ENCODE measurements at regions not wholly inside any gene's neighbourhood (a gene's known extent, or its start where the extent isn't known, plus 50 kb on each side); places are given as distances from the start of the nearest gene placed in this dataset.

- Mint-ChIP-seq H3K9me3 (ENCODE audit: unreplicated experiment) (peaks cover 2% of the 10 kb centered on the region), H3K27ac (ENCODE audit: unreplicated experiment) (no peak overlapping the region), H3K36me3 (ENCODE audit: low read depth, unreplicated experiment) (no peaks in the 10 kb centered on the region), H3K4me3 (ENCODE audit: unreplicated experiment) (no peak overlapping the region), H3K27me3 (ENCODE audit: low read depth, unreplicated experiment) (no peaks in the 10 kb centered on the region), H3K4me1 (ENCODE audit: low read depth, unreplicated experiment) (peaks cover 5% of the 10 kb centered on the region)
- Histone ChIP-seq H3K9ac (ENCODE audit: low read length) (no peak overlapping the region), H3K4me2 (ENCODE audit: low read length) (no peak overlapping the region), H4K20me1 (ENCODE audit: insufficient read depth, low read length) (no peaks in the 10 kb centered on the region), H3K4me1 (ENCODE audit: insufficient read depth, low read length) (peaks cover 9% of the 10 kb centered on the region), H3K27ac (ENCODE audit: low read depth, low read length) (no peak overlapping the region), H3K4me3 (ENCODE audit: insufficient read depth, low read depth, low read length) (no peak overlapping the region), H3K9me3 (ENCODE audit: insufficient read depth, low read depth, low read length) (no peaks in the 10 kb centered on the region), H2AFZ (ENCODE audit: low read depth, low read length) (no peak overlapping the region), H3K27me3 (ENCODE audit: insufficient read depth, low read length) (no peaks in the 10 kb centered on the region), H3K79me2 (ENCODE audit: insufficient read depth, low read length) (no peaks in the 10 kb centered on the region), H3K36me3 (ENCODE audit: insufficient read depth, low read length) (no peaks in the 10 kb centered on the region)
- FAIRE-seq (no peak), DNase-seq (ENCODE audit: low read depth) (no peak)
- TF ChIP-seq, protein P1, sequence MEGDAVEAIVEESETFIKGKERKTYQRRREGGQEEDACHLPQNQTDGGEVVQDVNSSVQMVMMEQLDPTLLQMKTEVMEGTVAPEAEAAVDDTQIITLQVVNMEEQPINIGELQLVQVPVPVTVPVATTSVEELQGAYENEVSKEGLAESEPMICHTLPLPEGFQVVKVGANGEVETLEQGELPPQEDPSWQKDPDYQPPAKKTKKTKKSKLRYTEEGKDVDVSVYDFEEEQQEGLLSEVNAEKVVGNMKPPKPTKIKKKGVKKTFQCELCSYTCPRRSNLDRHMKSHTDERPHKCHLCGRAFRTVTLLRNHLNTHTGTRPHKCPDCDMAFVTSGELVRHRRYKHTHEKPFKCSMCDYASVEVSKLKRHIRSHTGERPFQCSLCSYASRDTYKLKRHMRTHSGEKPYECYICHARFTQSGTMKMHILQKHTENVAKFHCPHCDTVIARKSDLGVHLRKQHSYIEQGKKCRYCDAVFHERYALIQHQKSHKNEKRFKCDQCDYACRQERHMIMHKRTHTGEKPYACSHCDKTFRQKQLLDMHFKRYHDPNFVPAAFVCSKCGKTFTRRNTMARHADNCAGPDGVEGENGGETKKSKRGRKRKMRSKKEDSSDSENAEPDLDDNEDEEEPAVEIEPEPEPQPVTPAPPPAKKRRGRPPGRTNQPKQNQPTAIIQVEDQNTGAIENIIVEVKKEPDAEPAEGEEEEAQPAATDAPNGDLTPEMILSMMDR (IDR thresholded peaks at IDR 0.05; ENCODE audit: insufficient read depth, low read depth, low read length), result no peak
- TF ChIP-seq EZH2 (IDR thresholded peaks at IDR 0.05; ENCODE audit: insufficient read depth, low read length), result no peak
These were observed 725.2 kb upstream of the CELF2 start for GRCh38 chr10:10292501-10292900.

DNA sequence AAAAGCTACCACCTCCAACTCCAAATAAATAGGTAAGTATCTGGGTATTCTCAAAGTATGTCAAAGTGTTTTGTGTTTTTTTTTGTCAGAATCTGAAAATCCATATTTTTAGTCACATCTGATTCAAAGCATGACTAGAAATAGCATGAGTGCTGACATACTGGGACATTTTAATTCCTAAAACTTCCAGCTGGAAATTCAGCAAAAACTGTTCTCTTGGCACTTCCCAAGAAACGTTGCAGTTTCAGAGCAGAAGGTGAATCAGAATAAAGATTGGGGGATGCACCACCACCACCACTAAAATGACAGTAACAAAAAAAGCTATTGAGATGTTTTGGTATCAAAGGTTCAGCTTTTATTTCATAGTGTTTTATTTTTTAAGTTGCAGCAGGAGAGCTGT lies 724.6 kb upstream of the CELF2 start:
- Mint-ChIP-seq H3K36me3 (ENCODE audit: low read depth, unreplicated experiment) (no peaks in the 10 kb centered on the region), H3K27ac (ENCODE audit: unreplicated experiment) (no peak overlapping the region), H3K4me1 (ENCODE audit: low read depth, unreplicated experiment) (peaks cover 5% of the 10 kb centered on the region), H3K27me3 (ENCODE audit: low read depth, unreplicated experiment) (no peaks in the 10 kb centered on the region), H3K4me3 (ENCODE audit: unreplicated experiment) (no peak overlapping the region), H3K9me3 (ENCODE audit: unreplicated experiment) (peaks cover 2% of the 10 kb centered on the region)
- no peaks in the 10 kb centered on the region for H3K36me3 ChIP-seq (ENCODE audit: insufficient read depth, low read length)
- no peak for TF ChIP-seq EZH2 (IDR thresholded peaks at IDR 0.05; ENCODE audit: insufficient read depth, low read length)
- TF ChIP-seq, protein P1 (IDR thresholded peaks at IDR 0.05; ENCODE audit: insufficient read depth, low read depth, low read length), result no peak
- H3K9me3 ChIP-seq (ENCODE audit: insufficient read depth, low read depth, low read length), result no peaks in the 10 kb centered on the region
- no peaks in the 10 kb centered on the region for H4K20me1 ChIP-seq (ENCODE audit: insufficient read depth, low read length)
- DNase-seq (ENCODE audit: low read depth) (no peak), FAIRE-seq (no peak)
- no peak overlapping the region for H3K4me2 ChIP-seq (ENCODE audit: low read length)
- no peak overlapping the region for H3K9ac ChIP-seq (ENCODE audit: low read length)
- no peak overlapping the region for H3K4me3 ChIP-seq (ENCODE audit: insufficient read depth, low read depth, low read length)
- H3K4me1 ChIP-seq (ENCODE audit: insufficient read depth, low read length), result peaks cover 9% of the 10 kb centered on the region
- H3K27me3 ChIP-seq (ENCODE audit: insufficient read depth, low read length), result no peaks in the 10 kb centered on the region
- no peak overlapping the region for H3K27ac ChIP-seq (ENCODE audit: low read depth, low read length)
- no peak overlapping the region for H2AFZ ChIP-seq (ENCODE audit: low read depth, low read length)
- no peaks in the 10 kb centered on the region for H3K79me2 ChIP-seq (ENCODE audit: insufficient read depth, low read length)

DNA sequence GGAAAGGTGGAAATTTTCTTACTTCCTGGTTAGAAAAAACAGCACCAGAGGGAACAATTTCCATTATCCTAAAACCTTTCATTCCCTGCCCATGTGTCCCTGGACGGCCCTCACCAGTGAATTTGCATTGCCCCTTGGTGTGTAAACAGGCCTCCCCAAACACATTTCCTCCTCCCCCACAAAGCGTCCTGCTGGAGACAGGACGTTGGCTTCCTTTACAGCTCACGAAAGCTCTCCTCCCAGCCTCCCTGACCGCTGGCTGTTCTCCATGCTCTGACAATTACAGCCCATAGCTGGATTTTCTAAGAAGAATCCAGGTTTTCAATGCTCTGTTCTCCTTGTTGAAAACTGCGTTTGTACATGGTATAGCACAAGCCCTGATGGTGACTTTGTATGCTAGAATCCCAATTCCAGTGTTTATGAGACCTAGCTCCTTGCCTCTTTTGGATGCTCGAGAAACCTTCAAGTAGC lies 724.2 kb upstream of the CELF2 start:
- Histone ChIP-seq H3K27ac (ENCODE audit: low read depth, low read length) (no peak overlapping the region), H3K79me2 (ENCODE audit: insufficient read depth, low read length) (no peaks in the 10 kb centered on the region), H3K27me3 (ENCODE audit: insufficient read depth, low read length) (no peaks in the 10 kb centered on the region), H3K4me1 (ENCODE audit: insufficient read depth, low read length) (peaks cover 9% of the 10 kb centered on the region), H2AFZ (ENCODE audit: low read depth, low read length) (peak overlapping the region; percentile 36), H3K9ac (ENCODE audit: low read length) (no peak overlapping the region), H3K36me3 (ENCODE audit: insufficient read depth, low read length) (no peaks in the 10 kb centered on the region), H3K4me2 (ENCODE audit: low read length) (peak overlapping the region; percentile 10), H3K4me3 (ENCODE audit: insufficient read depth, low read depth, low read length) (no peak overlapping the region), H3K9me3 (ENCODE audit: insufficient read depth, low read depth, low read length) (no peaks in the 10 kb centered on the region), H4K20me1 (ENCODE audit: insufficient read depth, low read length) (no peaks in the 10 kb centered on the region)
- Mint-ChIP-seq H3K4me1 (ENCODE audit: low read depth, unreplicated experiment) (peaks cover 5% of the 10 kb centered on the region), H3K4me3 (ENCODE audit: unreplicated experiment) (no peak overlapping the region), H3K9me3 (ENCODE audit: unreplicated experiment) (peaks cover 2% of the 10 kb centered on the region), H3K36me3 (ENCODE audit: low read depth, unreplicated experiment) (no peaks in the 10 kb centered on the region), H3K27ac (ENCODE audit: unreplicated experiment) (no peak overlapping the region), H3K27me3 (ENCODE audit: low read depth, unreplicated experiment) (no peaks in the 10 kb centered on the region)
- DNase-seq (ENCODE audit: low read depth), result no peak
- TF ChIP-seq, protein P1 (IDR thresholded peaks at IDR 0.05; ENCODE audit: insufficient read depth, low read depth, low read length), result no peak
- TF ChIP-seq EZH2 (IDR thresholded peaks at IDR 0.05; ENCODE audit: insufficient read depth, low read length), result no peak
- no peak for FAIRE-seq
